Suppressor macrophage (primary cell): ENCODE measurements at regions not wholly inside any gene's neighbourhood (a gene's known extent, or its start where the extent isn't known, plus 50 kb on each side); places are given as distances from the start of the nearest gene placed in this dataset.

Experiments
- DNase-seq, 4 experiments: peaks; one replicate each; pipeline ENCODE4 v3.0.0-alpha.2; 2020 to 2022

GRCh38 chr3:42345811-42346210, 64.6 kb downstream of the LYZL4 start:
- DNase-seq, result no peak

GRCh38 chr3:42340466-42340865, 69.9 kb downstream of the LYZL4 start:
- peak in 1 of 4 experiments; percentile 1 for DNase-seq

- DNase-seq, result no peak
These were observed 71.1 kb downstream of the LYZL4 start for GRCh38 chr3:42339321-42339720.

GRCh38 chr3:42336103-42336502, 70.1 kb upstream of the CCK start:
- no peak for DNase-seq

- no peak for DNase-seq
These were observed 51.2 kb upstream of the CCK start for GRCh38 chr3:42317137-42317536.
